ENCODE measurements at regions not wholly inside any gene's neighbourhood (a gene's known extent, or its start where the extent isn't known, plus 50 kb on each side); places are given as distances from the start of the nearest gene placed in this dataset.
"Not testable (repeated sequence)": the region's sequence is repeated elsewhere in the genome, so short reads cannot be mapped to it uniquely, and the experiment has no call there.

DNA sequence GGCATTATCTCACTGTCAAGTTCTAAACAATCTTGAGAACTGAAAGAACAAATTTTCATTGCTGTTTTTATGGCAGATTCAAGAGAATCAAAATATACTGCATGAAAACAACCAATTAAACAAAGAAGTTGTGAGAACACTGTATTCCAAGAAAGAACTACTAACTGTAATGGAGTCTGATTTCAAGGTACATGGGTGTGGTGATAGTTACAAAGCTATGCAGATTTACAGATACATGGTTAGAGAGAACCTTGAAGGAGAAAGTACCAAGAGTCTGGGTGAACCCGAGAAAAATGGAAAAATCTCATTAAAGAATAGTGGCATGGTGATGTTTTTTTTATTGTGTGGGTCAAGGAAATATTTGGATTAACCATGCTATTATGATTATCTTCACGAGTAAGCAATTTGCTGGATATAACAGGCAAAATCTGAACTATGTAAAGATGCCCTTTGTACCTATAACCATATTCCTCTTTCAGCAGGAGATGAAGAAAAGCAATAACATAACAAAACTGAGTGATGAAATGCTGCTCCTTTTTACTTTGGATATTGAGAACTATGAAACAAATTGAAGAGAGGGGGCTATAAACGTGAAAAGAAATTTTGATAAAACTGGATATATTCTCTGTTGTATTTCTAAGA lies 100.4 kb downstream of the PLSCR2 start:
- Histone ChIP-seq H3K27me3 (no peaks in the 10 kb centered on the region), H3K4me1 (peaks cover 0 to under 1% (median 0%) of the 10 kb centered on the region in 12 donors), H3K4me3 (no peak overlapping the region), H3K27ac (no peak overlapping the region), H3K9me3 (peaks cover 0 to 26% (median 11%) of the 10 kb centered on the region in 12 donors), H3K36me3 (no peaks in the 10 kb centered on the region)
- no peak for DNase-seq
- ATAC-seq, result no peak
- no peak for TF ChIP-seq POLR2A (IDR thresholded peaks at IDR 0.05)
- TF ChIP-seq, protein P1, sequence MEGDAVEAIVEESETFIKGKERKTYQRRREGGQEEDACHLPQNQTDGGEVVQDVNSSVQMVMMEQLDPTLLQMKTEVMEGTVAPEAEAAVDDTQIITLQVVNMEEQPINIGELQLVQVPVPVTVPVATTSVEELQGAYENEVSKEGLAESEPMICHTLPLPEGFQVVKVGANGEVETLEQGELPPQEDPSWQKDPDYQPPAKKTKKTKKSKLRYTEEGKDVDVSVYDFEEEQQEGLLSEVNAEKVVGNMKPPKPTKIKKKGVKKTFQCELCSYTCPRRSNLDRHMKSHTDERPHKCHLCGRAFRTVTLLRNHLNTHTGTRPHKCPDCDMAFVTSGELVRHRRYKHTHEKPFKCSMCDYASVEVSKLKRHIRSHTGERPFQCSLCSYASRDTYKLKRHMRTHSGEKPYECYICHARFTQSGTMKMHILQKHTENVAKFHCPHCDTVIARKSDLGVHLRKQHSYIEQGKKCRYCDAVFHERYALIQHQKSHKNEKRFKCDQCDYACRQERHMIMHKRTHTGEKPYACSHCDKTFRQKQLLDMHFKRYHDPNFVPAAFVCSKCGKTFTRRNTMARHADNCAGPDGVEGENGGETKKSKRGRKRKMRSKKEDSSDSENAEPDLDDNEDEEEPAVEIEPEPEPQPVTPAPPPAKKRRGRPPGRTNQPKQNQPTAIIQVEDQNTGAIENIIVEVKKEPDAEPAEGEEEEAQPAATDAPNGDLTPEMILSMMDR (IDR thresholded peaks at IDR 0.05), result no peak
- 84 to 89% (median 86%) methylated on average over 3 of the region's 3 CpGs for WGBS, 4 donors
- intact Hi-C loops (cut with DNase I), result no loop called here

DNA sequence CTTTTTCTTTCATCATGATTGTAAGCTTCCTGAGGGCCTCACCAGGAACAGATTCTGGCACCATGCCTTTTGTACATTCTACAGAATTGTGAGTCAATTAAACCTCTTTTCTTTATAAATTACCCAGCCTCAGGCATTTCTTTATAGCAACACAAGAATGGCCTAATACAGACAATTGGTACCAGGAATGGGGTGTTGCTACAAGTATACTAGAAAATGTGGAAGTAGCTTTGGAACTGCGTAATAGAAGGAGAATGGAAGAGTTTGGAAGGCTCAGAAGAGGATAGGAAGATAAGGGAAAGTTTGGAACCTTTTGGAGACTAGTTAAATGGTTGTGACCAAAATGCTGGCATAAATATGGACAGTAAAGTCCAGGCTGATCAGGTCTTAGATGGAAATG lies 108.9 kb upstream of the PLSCR4 start:
- Histone ChIP-seq H3K9me3 (peaks cover 0 to 13% (median 5%) of the 10 kb centered on the region in 12 donors), H3K4me3 (no peak overlapping the region), H3K4me1 (no peaks in the 10 kb centered on the region), H3K27me3 (no peaks in the 10 kb centered on the region), H3K27ac (no peak overlapping the region), H3K36me3 (no peaks in the 10 kb centered on the region)
- ATAC-seq (no peak), DNase-seq (no peak)
- intact Hi-C loops (cut with DNase I), result no loop called here
- no peak for TF ChIP-seq POLR2A (IDR thresholded peaks at IDR 0.05)
- TF ChIP-seq, protein P1 (IDR thresholded peaks at IDR 0.05), result no peak
- WGBS, 4 donors, result 82 to 84% (median 84%) methylated on average over 1 of the region's 1 CpG

DNA sequence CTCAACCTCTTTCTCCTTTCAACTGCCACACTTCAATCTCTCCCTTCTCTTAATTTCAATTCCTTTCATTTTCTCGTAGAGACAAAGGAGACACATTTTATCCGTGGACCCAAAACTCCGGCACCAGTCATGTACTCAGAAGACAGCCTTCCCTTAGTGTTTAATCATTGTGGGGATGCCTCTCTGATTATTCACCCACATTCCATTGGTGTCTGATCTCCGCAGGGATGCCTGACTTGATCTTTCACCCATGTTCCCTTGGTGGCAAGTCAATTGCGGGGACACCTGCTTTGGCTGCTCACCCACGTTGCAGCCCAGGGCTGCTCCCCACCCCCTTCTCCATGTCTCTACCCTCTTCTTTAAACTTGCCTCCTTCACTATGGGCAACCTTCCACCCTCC lies 103.5 kb upstream of the PLSCR4 start:
- H3K27ac ChIP-seq; intact Hi-C loops (cut with DNase I); ATAC-seq; H3K27me3 ChIP-seq; H3K4me3 ChIP-seq; H3K36me3 ChIP-seq; H3K4me1 ChIP-seq; DNase-seq: not testable (repeated sequence)
- WGBS, 4 donors, result 90 to 92% (median 91%) methylated on average over 6 of the region's 6 CpGs
- peaks cover 0 to 14% (median 0%) of the 10 kb centered on the region in 12 donors for H3K9me3 ChIP-seq

DNA sequence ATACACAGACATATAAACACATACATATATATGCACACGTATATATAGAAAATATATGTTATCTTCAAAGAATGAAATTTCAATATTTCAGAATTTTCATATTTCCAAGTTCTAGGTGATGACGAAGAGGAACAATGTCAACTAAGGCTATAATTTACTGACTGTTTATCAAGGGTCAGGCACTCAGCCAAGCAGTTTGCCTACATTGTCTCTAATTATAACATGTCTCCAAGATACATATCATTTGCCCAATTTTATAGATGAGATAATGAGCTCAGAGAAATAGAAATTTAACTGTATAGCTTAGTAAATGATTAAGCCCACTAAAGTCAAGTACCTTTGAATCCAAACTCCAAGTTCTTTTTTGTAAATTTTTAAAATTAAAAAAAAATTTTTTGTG lies 99.9 kb upstream of the PLSCR4 start:
- Histone ChIP-seq H3K9me3 (peaks cover 0 to 7% (median 0%) of the 10 kb centered on the region in 12 donors), H3K36me3 (no peaks in the 10 kb centered on the region), H3K4me3 (no peak overlapping the region), H3K27ac (no peak overlapping the region), H3K4me1 (no peaks in the 10 kb centered on the region), H3K27me3 (no peaks in the 10 kb centered on the region)
- ATAC-seq (no peak), DNase-seq (no peak)
- intact Hi-C loops (cut with DNase I), result no loop called here
- 90 to 98% (median 94%) methylated on average over 2 of the region's 2 CpGs for whole genome bisulfite sequencing, 4 donors
- TF ChIP-seq, protein P1 (IDR thresholded peaks at IDR 0.05), result no peak
- no peak for TF ChIP-seq POLR2A (IDR thresholded peaks at IDR 0.05)

DNA sequence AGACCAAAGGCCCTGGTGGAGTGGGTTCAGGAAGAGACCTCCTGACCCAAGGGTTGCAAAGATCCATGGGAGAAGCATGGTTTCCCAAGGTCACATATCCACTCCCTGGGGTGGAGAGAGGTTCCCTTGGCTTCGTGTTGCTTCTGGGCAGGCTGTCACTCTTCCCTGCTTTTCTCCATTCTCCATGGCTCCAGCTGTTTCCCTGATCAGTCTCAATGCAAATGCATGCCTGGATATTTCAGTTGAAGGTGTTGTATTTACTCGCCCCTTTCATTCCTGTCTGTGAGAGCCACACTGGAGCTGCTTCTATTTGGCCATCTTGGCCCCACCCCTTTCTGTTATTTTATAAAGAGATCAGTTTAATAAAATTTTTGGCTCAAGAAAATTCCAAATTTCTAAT lies 95.0 kb upstream of the PLSCR4 start:
- no peak overlapping the region for H3K27ac ChIP-seq
- DNase-seq, result no peak
- H3K9me3 ChIP-seq, result no peaks in the 10 kb centered on the region
- H3K4me3 ChIP-seq, result no peak overlapping the region
- no peak for ATAC-seq
- H3K36me3 ChIP-seq, result no peaks in the 10 kb centered on the region
- 64 to 73% (median 73%) methylated on average over 2 of the region's 2 CpGs for WGBS, 4 donors
- no peaks in the 10 kb centered on the region for H3K27me3 ChIP-seq
- intact Hi-C loops (cut with DNase I), result no loop called here
- no peaks in the 10 kb centered on the region for H3K4me1 ChIP-seq
- TF ChIP-seq, protein P1 (IDR thresholded peaks at IDR 0.05), result no peak
- TF ChIP-seq POLR2A (IDR thresholded peaks at IDR 0.05), result no peak
